GM18873 (cell line): ENCODE measurements at regions not wholly inside any gene's neighbourhood (a gene's known extent, or its start where the extent isn't known, plus 50 kb on each side); places are given as distances from the start of the nearest gene placed in this dataset.
"Not testable (repeated sequence)": the region's sequence is repeated elsewhere in the genome, so short reads cannot be mapped to it uniquely, and the experiment has no call there.

ENCODE experiments used
- ATAC-seq: cut with Tn5 transposase; IDR thresholded peaks from one replicate; pipeline ENCODE4 v1.9.1; 2021; ENCODE audit warnings: mild to moderate bottlenecking, moderate library complexity, moderate number of reproducible peaks; ENCODE audit not compliant: unreplicated experiment, low FRiP score

- not testable (repeated sequence) for ATAC-seq
Observed at GRCh38 chr20:5660756-5661155, 50.0 kb upstream of the GPCPD1 start.
